NCI-H1417 (cell line): ENCODE measurements at regions not wholly inside any gene's neighbourhood (a gene's known extent, or its start where the extent isn't known, plus 50 kb on each side); places are given as distances from the start of the nearest gene placed in this dataset.
"Not testable (repeated sequence)": the region's sequence is repeated elsewhere in the genome, so short reads cannot be mapped to it uniquely, and the experiment has no call there.

Source experiments
- DNase-seq, 3 experiments: peaks; one replicate each; lab custom pipeline; 2025; lab: John Stamatoyannopoulos, UW

- peak in 2 of 3 experiments; percentile 23 to 41 for DNase-seq
Measured at GRCh38 chr14:77985211-77985615, 185.0 kb upstream of the NRXN3 start.

GRCh38 chr14:77986773-77987172 is 183.4 kb upstream of the NRXN3 start:
- no peak for DNase-seq

- DNase-seq, result no peak
Measured at GRCh38 chr14:77988096-77988870, 181.9 kb upstream of the NRXN3 start.

- no peak for DNase-seq
Measured at GRCh38 chr14:77988970-77989369, 181.2 kb upstream of the NRXN3 start.

DNA sequence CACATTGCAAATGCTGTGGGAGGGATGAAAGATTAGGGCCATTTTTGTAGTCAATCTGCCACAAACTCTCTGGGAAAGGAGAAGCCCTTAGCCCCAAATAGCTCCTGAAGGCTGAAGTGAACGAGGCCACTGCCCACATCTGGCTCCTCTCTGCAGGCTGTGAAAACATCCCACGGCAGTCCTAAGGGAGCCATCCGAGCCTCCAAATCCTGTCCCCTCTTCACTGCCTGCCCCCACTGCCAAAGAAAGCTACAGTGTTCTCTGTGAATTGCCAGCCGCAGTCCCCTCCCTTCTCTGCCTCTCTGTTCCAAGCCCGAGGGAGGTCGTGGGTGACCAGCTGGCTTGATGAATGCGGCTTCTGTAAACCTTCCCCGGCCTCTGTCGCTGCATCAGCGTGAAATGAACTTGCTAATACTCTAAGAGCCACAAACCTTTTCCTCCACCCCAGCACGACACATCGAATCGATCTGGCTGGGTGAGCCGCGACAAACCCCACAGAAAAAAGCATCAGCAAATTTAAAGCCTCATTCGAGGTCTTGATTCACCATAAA is 180.7 kb upstream of the NRXN3 start:
- no peak for DNase-seq

DNA sequence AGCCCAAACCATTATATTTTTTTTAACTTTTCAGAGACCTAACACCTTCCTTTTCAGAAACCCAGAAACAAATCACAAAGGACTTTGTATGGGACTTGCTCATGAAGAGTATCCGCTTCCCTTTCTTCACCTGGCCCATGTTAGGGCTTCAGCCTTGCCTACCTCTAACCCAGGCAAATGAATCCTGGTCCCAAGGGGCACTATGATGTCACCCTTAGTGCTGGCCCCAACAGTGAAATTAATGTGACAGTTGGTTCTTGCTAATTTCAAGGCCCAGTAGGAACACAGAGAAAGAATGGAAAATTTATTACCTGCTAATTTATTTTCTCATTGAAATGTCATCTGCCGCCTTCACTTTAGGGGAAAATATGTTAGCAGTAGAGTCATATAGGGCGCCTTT is 179.8 kb upstream of the NRXN3 start:
- peak in 1 of 3 experiments; percentile 21 for DNase-seq

DNA sequence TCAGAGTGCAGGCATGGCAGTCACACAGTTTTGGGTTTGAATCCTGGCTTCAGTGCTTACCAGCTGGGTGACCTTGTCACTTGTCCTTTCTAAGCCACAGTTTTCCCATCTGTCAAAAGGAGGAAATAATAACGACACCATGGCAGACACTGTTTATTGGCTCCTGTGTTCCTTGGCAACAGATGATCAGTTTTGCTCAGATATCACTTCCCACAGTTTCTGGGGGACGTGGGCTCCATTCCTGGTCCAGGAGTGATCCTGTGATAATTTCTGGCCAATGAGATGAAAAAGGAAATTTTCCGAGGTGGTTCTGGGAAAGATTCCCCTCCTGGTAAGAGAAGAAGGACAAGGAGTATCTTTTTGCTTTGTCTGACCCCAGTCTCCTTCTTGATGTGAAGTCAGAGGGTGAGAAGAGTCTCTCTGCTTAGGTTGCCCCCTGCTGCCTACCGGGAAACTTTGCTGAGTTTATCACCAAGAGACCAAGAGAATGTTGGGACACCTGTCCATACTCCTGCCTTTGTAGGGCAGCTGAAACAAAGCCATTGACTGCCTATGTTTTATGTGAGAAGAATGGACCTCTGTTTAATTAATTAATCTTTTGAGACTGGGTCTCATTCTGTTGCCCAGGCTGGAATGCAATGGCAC is 178.9 kb upstream of the NRXN3 start:
- DNase-seq, result peak in 1 of 3 experiments; percentile 31

- peak in 2 of 3 experiments; percentile 22 to 61 for DNase-seq
Measured at GRCh38 chr14:78005325-78005724, 164.8 kb upstream of the NRXN3 start.

- DNase-seq, result no peak
Measured at GRCh38 chr14:78007160-78007559, 163.0 kb upstream of the NRXN3 start.

DNA sequence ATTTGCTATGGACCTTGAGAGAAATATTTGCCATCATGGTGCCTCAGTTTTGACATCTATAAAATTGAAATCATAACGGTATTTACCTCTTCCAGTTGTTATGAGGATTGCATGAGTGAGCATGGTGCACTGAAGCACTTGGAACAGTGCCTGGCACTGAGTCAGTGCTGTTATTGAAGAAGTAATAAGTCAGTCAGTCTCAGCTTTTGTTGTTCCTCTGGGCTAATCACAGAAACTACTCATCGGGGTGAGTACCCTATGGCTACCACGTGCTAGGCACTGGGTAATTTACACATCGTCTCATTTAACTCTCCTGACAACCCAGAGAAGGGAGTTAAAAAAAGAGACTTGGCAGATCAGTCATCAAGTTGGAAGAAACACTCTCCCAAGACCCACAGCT is 159.5 kb upstream of the NRXN3 start:
- no peak for DNase-seq

GRCh38 chr14:78013911-78014310 is 156.3 kb upstream of the NRXN3 start:
- not testable (repeated sequence) for DNase-seq

DNA sequence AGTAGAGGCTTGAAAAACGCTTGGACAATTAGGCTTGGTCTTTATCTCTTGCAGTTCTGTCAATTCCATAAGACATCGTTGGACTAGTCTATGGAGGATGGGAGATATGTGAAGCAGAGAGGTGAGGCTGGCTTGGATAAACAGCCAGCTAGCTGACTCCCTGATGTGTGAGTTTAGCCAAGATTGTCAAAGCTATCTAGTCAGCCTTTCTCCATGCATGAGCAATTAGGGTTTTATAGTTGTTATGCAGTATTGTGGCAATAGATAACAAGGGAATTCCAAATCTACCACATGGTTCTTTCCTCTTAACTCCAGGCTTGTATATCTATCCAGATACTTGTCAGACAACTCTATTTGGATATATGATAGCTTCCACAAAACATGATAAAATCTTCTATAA is 153.6 kb upstream of the NRXN3 start:
- DNase-seq, result no peak

DNA sequence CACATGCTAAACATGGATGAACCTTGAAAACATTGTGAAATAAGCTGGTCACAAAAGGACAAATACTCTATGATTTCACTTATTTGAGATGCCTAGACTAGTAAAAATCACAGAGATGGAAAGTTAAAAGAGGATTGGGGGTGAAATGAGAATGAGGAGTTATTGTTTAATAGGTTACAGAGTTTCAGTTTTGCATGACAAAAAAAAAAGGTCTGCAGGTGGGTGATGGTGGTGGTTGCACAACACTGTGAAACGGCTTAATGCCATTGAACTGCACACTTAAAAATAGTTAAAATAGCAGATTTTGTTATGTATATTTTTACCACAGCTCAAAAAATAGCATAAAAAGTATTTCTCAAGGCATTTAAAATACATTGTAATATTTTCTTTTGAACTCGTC is 151.9 kb upstream of the NRXN3 start:
- DNase-seq, result no peak

- peak; percentile 74 to 90 (median 89) for DNase-seq
Measured at GRCh38 chr14:78022059-78022458, 148.1 kb upstream of the NRXN3 start.

DNA sequence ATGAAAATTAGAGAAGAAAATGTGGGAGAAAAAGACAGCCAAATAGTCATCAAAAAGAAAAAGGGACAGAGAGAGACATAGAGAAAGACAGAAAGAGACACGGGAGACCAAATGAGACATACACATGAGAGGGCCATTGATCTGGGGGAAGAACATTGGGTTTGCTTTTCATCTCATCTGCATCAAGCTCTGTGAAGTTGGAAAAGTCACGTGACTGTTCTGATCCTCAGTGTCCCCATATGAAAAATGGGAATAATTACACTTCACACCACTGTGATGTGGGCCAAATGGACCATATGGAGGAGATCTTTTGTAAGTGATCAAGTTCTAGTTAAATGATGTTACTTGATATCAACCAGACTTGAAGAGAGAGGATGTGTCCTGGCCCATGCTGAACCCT is 147.1 kb upstream of the NRXN3 start:
- DNase-seq, result no peak

GRCh38 chr14:78028471-78028870 is 141.7 kb upstream of the NRXN3 start:
- peak in 2 of 3 experiments; percentile 24 to 41 for DNase-seq

GRCh38 chr14:78029601-78030372 is 140.4 kb upstream of the NRXN3 start:
- DNase-seq, result peak in 2 of 3 experiments; percentile 90 to 99

GRCh38 chr14:78043349-78043748 is 126.8 kb upstream of the NRXN3 start:
- no peak for DNase-seq

- no peak for DNase-seq
Measured at GRCh38 chr14:78048120-78048519, 122.1 kb upstream of the NRXN3 start.

GRCh38 chr14:78056890-78057289 is 113.3 kb upstream of the NRXN3 start:
- DNase-seq, result not testable (repeated sequence)

GRCh38 chr14:78070344-78070743 is 99.8 kb upstream of the NRXN3 start:
- no peak for DNase-seq

GRCh38 chr14:78071016-78071549 is 99.1 kb upstream of the NRXN3 start:
- DNase-seq, result no peak
